ENCODE measurements at regions not wholly inside any gene's neighbourhood (a gene's known extent, or its start where the extent isn't known, plus 50 kb on each side); places are given as distances from the start of the nearest gene placed in this dataset.

- TF ChIP-seq POLR2A (IDR thresholded peaks at IDR 0.05) (no peak), CTCF (IDR thresholded peaks at IDR 0.05) (no peak)
- no peak for DNase-seq
- Histone ChIP-seq H3K27ac (no peak overlapping the region), H3K36me3 (no peaks in the 10 kb centered on the region), H3K9me3 (no peaks in the 10 kb centered on the region), H3K4me1 (no peaks in the 10 kb centered on the region), H3K4me3 (no peak overlapping the region), H3K27me3 (no peaks in the 10 kb centered on the region)
- intact Hi-C loops (cut with DNase I; ENCODE audit: low total_unique reads): no loop called here
These were observed 147.6 kb downstream of the BCOR start for GRCh38 chrX:39950018-39950688.

GRCh38 chrX:39952989-39953388, 144.8 kb downstream of the BCOR start:
- Histone ChIP-seq H3K4me1 (no peaks in the 10 kb centered on the region), H3K27me3 (no peaks in the 10 kb centered on the region), H3K36me3 (no peaks in the 10 kb centered on the region), H3K9me3 (no peaks in the 10 kb centered on the region), H3K4me3 (no peak overlapping the region), H3K27ac (no peak overlapping the region)
- TF ChIP-seq CTCF (IDR thresholded peaks at IDR 0.05) (no peak), POLR2A (IDR thresholded peaks at IDR 0.05) (no peak)
- intact Hi-C loops (cut with DNase I; ENCODE audit: low total_unique reads): no loop called here
- no peak for DNase-seq

- no peaks in the 10 kb centered on the region for H3K27me3 ChIP-seq
- no peak for DNase-seq
- no peaks in the 10 kb centered on the region for H3K36me3 ChIP-seq
- H3K4me3 ChIP-seq: no peak overlapping the region
- TF ChIP-seq POLR2A (IDR thresholded peaks at IDR 0.05) (no peak), CTCF (IDR thresholded peaks at IDR 0.05) (no peak)
- no peaks in the 10 kb centered on the region for H3K4me1 ChIP-seq
- no peak overlapping the region for H3K27ac ChIP-seq
- H3K9me3 ChIP-seq: no peaks in the 10 kb centered on the region
- intact Hi-C loops (cut with DNase I; ENCODE audit: low total_unique reads): no loop called here
These were observed 143.9 kb downstream of the BCOR start for GRCh38 chrX:39953879-39954278.

DNA sequence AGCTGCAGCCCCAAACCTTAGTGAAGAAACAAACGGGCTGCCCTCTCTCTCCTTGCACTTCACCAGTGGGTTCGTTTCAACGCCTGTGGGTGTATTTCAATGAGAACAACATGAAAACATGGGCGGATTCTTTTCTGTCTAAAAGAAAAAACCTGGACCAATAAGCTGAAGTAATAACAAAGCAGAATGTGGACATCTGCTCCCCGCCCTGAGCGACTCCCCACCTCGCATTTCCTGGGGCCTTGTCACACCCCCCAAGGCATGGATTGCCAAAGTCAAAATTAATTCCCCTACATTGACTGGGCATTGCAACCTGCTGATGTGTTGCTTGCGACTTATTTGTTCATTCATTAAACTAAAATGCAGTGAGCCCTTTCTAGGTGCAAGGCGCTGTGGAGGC, 142.9 kb downstream of the BCOR start:
- Histone ChIP-seq H3K4me3 (no peak overlapping the region), H3K4me1 (no peaks in the 10 kb centered on the region), H3K27ac (no peak overlapping the region), H3K27me3 (no peaks in the 10 kb centered on the region), H3K36me3 (no peaks in the 10 kb centered on the region), H3K9me3 (no peaks in the 10 kb centered on the region)
- DNase-seq: no peak
- TF ChIP-seq CTCF (IDR thresholded peaks at IDR 0.05): no peak
- no peak for TF ChIP-seq POLR2A (IDR thresholded peaks at IDR 0.05)
- intact Hi-C loops (cut with DNase I; ENCODE audit: low total_unique reads): no loop called here

DNA sequence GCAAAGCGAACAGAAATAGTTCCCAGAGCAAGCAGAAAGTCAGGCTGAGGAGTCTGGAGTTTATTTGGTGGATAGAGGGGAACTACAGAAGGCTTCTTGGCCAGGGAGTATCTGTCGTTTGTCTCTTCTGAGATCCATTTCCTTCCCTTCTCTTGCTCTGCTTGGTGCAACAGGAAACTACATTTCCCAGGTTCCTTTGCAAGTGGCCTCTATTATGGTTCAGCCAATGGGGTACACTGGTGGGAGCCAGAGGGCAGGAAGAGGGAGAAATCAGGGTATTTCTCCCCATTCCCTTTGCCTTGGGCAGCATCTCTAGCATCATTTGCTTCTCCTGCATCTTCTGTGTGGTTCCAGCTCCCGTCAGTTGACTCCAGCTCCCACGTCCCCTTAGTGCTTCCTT, 142.1 kb downstream of the BCOR start:
- no peaks in the 10 kb centered on the region for H3K36me3 ChIP-seq
- H3K27me3 ChIP-seq: no peaks in the 10 kb centered on the region
- no peak for DNase-seq
- no peaks in the 10 kb centered on the region for H3K4me1 ChIP-seq
- no peaks in the 10 kb centered on the region for H3K9me3 ChIP-seq
- TF ChIP-seq POLR2A (IDR thresholded peaks at IDR 0.05) (no peak), CTCF (IDR thresholded peaks at IDR 0.05) (no peak)
- H3K4me3 ChIP-seq: no peak overlapping the region
- intact Hi-C loops (cut with DNase I; ENCODE audit: low total_unique reads): no loop called here
- H3K27ac ChIP-seq: no peak overlapping the region

Data from uterus (tissue), 3 donors.